Keratinocyte (primary cell): ENCODE measurements at regions not wholly inside any gene's neighbourhood (a gene's known extent, or its start where the extent isn't known, plus 50 kb on each side); places are given as distances from the start of the nearest gene placed in this dataset.

Experiments
- DNase-seq: peaks from one replicate; pipeline ENCODE4 v3.0.0-alpha.2; 2011; ENCODE audit warnings: low read depth, missing footprints, low spot score
- FAIRE-seq: peaks from 2 replicates; lab custom pipeline; 2011; peaks lifted over from hg19 to GRCh38; lab: Jason Lieb, UNC
- H2AFZ ChIP-seq: 2 replicates; pipeline ENCODE4 v1.6.0; 2012; ENCODE audit warnings: low read length, control low read depth, inconsistent platforms; ENCODE audit not compliant: control insufficient read depth
- H3K27ac ChIP-seq: 2 replicates; pipeline ENCODE4 v1.5.1; 2011; ENCODE audit warnings: low read length; ENCODE audit not compliant: control insufficient read depth, insufficient read depth
- H3K27me3 ChIP-seq: 3 replicates; pipeline ENCODE4 v1.6.0; 2011; ENCODE audit warnings: low read length; ENCODE audit not compliant: control insufficient read depth, insufficient read depth; ENCODE audit errors: extremely low read depth
- H3K36me3 ChIP-seq, 2 experiments: 2 replicates in 1 of 2; 3 replicates in 1 of 2; pipeline ENCODE4 v1.5.1; 2011; ENCODE audit warnings: low read length in 2 of 2, mild to moderate bottlenecking in 1 of 2; ENCODE audit not compliant: control insufficient read depth in 2 of 2, insufficient read depth in 2 of 2; ENCODE audit errors: extremely low read depth in 1 of 2
- H3K4me1 ChIP-seq: 3 replicates; pipeline ENCODE4 v1.5.1; 2011; ENCODE audit warnings: low read length; ENCODE audit not compliant: control insufficient read depth, insufficient read depth; ENCODE audit errors: extremely low read depth
- H3K4me2 ChIP-seq: 3 replicates; pipeline ENCODE4 v1.6.0; 2011; ENCODE audit warnings: low read depth, low read length; ENCODE audit not compliant: control insufficient read depth, insufficient read depth; ENCODE audit errors: extremely low read depth
- H3K4me3 ChIP-seq, 3 experiments: fragments of 200-600 bp in 1 of 3; sonication (generic) in 1 of 3; 2 replicates in 2 of 3; 3 replicates in 1 of 3; pipeline ENCODE4 v1.5.1; 2011 to 2016; ENCODE audit warnings: low read length in 3 of 3, mild to moderate bottlenecking in 3 of 3, control low read depth in 2 of 3, inconsistent platforms in 1 of 3, low read depth in 1 of 3, mixed read lengths in 1 of 3, mixed run types in 1 of 3, moderate library complexity in 1 of 3; ENCODE audit not compliant: control insufficient read depth in 2 of 3, insufficient read depth in 2 of 3; ENCODE audit errors: extremely low read depth in 1 of 3
- H3K79me2 ChIP-seq: 2 replicates; pipeline ENCODE4 v1.6.0; 2012; ENCODE audit warnings: low read length; ENCODE audit not compliant: control insufficient read depth, insufficient read depth
- H3K9ac ChIP-seq: 3 replicates; pipeline ENCODE4 v1.6.0; 2011; ENCODE audit warnings: low read length; ENCODE audit not compliant: control insufficient read depth, insufficient read depth; ENCODE audit errors: extremely low read depth
- H3K9me1 ChIP-seq: 3 replicates; pipeline ENCODE4 v1.6.0; 2011; ENCODE audit warnings: low read length; ENCODE audit not compliant: control insufficient read depth, insufficient read depth; ENCODE audit errors: extremely low read depth
- H3K9me3 ChIP-seq: 2 replicates; pipeline ENCODE4 v1.5.1; 2012; ENCODE audit warnings: low read depth, low read length; ENCODE audit not compliant: control insufficient read depth
- H4K20me1 ChIP-seq: 3 replicates; pipeline ENCODE4 v1.6.0; 2011; ENCODE audit warnings: low read length; ENCODE audit not compliant: control insufficient read depth, insufficient read depth; ENCODE audit errors: extremely low read depth
- EZH2 ChIP-seq: IDR thresholded peaks from one replicate; pipeline ENCODE4 v1.6.1; 2012; ENCODE audit warnings: inconsistent platforms, mild to moderate bottlenecking, low read length, moderate library complexity
- dilution Hi-C: fragments of 300-500 bp; cut with MboI; formaldehyde crosslinking; loops from one replicate; pipeline ENCODE4 v1.7.0; 2020; ENCODE audit warnings: low sequenced_read_pairs; ENCODE audit not compliant: extremely low pct_ligation_motif_present
- TF ChIP-seq, protein P1 (sequence below), 3 experiments: IDR thresholded peaks in 1 of 3; conservative IDR thresholded peaks in 1 of 3; optimal IDR thresholded peaks in 1 of 3; 2 replicates in 2 of 3; 3 replicates in 1 of 3; pipeline versions ENCODE3 to v1.5.1; 2011; ENCODE audit warnings: low read length in 3 of 3, mild to moderate bottlenecking in 3 of 3, moderate library complexity in 2 of 3, control low read depth in 1 of 3, inconsistent platforms in 1 of 3; ENCODE audit not compliant: insufficient read depth in 2 of 3; ENCODE audit errors: extremely low read depth in 1 of 3

DNA sequence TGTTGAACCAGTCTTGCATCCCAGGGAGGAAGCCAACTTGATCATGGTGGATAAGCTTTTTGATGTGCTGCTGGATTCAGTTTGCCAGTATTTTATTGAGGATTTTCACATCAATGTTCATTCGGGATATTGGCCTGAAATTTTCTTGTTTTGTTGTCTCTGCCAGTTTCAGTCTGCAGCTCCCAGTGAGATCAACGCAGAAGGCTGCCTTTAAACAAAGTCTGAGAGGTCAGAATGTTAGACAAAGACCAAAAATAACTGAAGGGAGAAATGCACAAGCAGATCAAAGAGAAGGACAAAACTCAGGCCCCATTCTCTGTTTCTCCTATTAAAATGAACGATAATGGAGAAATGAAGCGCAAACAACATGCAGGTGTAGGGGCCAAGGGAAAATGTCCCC lies 170.4 kb downstream of the NHLRC3 start:
- H3K27me3 ChIP-seq: no peaks in the 10 kb centered on the region
- TF ChIP-seq, protein P1, sequence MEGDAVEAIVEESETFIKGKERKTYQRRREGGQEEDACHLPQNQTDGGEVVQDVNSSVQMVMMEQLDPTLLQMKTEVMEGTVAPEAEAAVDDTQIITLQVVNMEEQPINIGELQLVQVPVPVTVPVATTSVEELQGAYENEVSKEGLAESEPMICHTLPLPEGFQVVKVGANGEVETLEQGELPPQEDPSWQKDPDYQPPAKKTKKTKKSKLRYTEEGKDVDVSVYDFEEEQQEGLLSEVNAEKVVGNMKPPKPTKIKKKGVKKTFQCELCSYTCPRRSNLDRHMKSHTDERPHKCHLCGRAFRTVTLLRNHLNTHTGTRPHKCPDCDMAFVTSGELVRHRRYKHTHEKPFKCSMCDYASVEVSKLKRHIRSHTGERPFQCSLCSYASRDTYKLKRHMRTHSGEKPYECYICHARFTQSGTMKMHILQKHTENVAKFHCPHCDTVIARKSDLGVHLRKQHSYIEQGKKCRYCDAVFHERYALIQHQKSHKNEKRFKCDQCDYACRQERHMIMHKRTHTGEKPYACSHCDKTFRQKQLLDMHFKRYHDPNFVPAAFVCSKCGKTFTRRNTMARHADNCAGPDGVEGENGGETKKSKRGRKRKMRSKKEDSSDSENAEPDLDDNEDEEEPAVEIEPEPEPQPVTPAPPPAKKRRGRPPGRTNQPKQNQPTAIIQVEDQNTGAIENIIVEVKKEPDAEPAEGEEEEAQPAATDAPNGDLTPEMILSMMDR (optimal IDR thresholded peaks at IDR 0.05 in 1 of 3, IDR thresholded peaks at IDR 0.05 in 1 of 3, conservative IDR thresholded peaks at IDR 0.05 in 1 of 3; ENCODE audit: extremely low read depth in 1 of 3, insufficient read depth in 2 of 3, low read length in 3 of 3): no peak
- no peak for TF ChIP-seq EZH2
- no peak overlapping the region for H3K27ac ChIP-seq
- no peak overlapping the region for H3K4me3 ChIP-seq
- no peak overlapping the region for H2AFZ ChIP-seq
- DNase-seq: no peak
- no peak overlapping the region for H3K9ac ChIP-seq
- H3K4me1 ChIP-seq: peaks cover 11% of the 10 kb centered on the region
- H3K9me3 ChIP-seq: no peaks in the 10 kb centered on the region
- no peaks in the 10 kb centered on the region for H3K79me2 ChIP-seq
- H3K36me3 ChIP-seq: no peaks in the 10 kb centered on the region
- H3K4me2 ChIP-seq: no peak overlapping the region
- H4K20me1 ChIP-seq: no peaks in the 10 kb centered on the region
- dilution Hi-C loops: no loop called here
- H3K9me1 ChIP-seq: no peaks in the 10 kb centered on the region
- no peak for FAIRE-seq

DNA sequence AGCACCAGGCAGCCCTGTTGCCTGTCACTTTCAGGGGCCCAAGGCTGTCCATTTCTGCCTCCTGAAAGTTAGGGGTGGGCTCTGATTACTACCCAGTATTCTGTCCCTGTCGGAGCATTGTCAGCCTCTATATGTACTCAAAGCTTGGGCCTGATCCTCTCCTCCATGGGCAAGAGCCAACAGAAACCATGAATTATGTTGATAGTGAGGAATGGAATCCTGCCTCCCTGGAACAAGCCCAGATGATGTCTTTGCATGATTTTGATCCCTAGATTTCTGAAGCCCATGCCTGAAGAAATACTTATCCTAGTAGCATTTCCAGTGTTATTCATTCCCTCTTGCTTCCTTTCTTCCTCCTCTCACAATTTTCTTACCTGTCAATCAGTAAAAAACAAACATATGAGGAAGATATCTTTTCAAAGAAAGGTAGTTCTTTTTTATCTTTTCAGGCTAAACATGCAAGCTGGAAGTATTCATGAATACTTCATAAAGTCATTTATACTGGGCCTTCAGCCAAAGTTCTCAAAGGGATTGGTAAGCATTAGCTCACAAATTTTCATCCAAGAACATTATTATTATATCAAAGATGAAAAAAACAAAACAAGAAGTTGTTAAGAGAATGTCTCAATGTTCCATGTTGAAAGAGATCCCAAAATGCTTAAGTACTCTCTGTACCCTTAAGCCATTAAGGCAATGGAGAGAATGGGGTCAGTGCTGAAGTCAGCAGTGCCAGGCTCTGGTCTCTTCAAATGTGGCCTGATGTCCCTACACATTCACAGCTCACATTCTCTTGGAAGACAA lies 171.7 kb downstream of the NHLRC3 start:
- TF ChIP-seq, protein P1 (optimal IDR thresholded peaks at IDR 0.05 in 1 of 3, IDR thresholded peaks at IDR 0.05 in 1 of 3, conservative IDR thresholded peaks at IDR 0.05 in 1 of 3; ENCODE audit: extremely low read depth in 1 of 3, insufficient read depth in 2 of 3, low read length in 3 of 3): no peak
- TF ChIP-seq EZH2: no peak
- no peaks in the 10 kb centered on the region for H4K20me1 ChIP-seq
- H3K9me1 ChIP-seq: no peaks in the 10 kb centered on the region
- dilution Hi-C loops: no loop called here
- H3K4me3 ChIP-seq: no peak overlapping the region
- no peaks in the 10 kb centered on the region for H3K27me3 ChIP-seq
- H3K27ac ChIP-seq: no peak overlapping the region
- no peak for DNase-seq
- no peak overlapping the region for H3K4me2 ChIP-seq
- H3K4me1 ChIP-seq: peaks cover 11% of the 10 kb centered on the region
- H3K9me3 ChIP-seq: no peaks in the 10 kb centered on the region
- H3K36me3 ChIP-seq: no peaks in the 10 kb centered on the region
- no peaks in the 10 kb centered on the region for H3K79me2 ChIP-seq
- H2AFZ ChIP-seq: no peak overlapping the region
- H3K9ac ChIP-seq: no peak overlapping the region
- FAIRE-seq: peak; percentile 62
